ENCODE measurements at regions not wholly inside any gene's neighbourhood (a gene's known extent, or its start where the extent isn't known, plus 50 kb on each side); places are given as distances from the start of the nearest gene placed in this dataset.

DNA sequence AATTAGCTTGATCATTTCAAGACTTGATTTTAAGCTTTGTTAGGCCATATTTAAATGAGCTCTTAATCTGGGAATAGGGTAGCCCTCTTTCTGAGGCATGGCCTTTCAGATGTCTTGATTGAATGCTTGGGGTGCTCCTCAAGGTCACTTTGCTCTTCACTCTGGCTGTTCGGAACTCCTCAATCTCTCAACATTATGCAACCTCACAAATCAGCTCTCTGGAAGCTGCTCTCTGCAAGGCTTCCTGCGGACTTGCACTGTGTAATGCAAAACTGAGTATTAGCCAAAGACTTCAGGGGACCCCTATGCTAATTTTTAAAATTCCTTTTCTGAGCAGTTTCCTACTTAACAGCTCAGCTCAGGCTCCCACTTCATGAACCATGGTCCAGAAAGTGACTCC, 398.3 kb downstream of the PRDM5 start:
- no peak for DNase-seq

DNA sequence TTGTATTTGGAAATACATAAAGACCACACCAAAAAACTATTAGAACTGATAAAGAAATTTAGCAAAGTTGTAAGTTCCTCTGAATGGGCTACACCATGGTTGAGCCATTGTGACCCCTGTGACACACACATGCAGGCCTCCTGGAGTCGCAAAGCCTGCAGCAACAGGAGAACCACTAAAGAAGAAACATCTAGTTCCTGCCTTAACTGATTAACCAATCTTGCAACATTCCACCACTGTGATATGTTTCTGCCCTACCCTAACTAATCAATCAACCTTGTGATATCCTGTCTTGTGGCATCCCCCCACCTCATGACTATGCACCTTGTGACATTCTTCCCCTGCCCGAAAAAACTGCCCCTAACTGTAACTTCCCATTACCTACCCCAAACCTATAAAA, 401.8 kb downstream of the PRDM5 start:
- DNase-seq = no peak

- DNase-seq = no peak
Measured at GRCh38 chr4:120517966-120518365, 404.6 kb downstream of the PRDM5 start.

- no peak for DNase-seq
Measured at GRCh38 chr4:120509719-120510118, 412.8 kb downstream of the PRDM5 start.

- DNase-seq = no peak
Measured at GRCh38 chr4:120509222-120509621, 413.3 kb downstream of the PRDM5 start.

GRCh38 chr4:120508036-120508435, 414.5 kb downstream of the PRDM5 start:
- DNase-seq = no peak

DNA sequence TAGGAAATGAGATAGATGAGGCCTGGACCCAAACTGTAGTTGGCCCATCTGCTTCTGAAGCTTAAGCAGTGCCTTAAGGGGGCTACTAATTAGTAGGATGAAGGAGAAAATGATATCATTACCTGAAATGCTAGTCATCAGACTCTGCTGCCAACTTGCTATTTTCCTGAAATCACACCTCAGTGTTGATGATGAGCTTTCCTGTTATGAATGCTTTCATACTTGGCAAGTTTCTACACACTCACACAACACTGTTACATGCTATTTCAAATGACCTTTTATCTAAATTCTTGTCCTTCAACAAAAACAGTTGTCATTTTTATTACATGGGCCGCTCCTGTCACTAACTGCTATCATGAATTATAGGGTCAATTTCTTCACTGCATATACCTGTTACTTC, 416.0 kb downstream of the PRDM5 start:
- DNase-seq = no peak

- no peak for DNase-seq
Measured at GRCh38 chr4:120498678-120499077, 423.8 kb downstream of the PRDM5 start.

DNA sequence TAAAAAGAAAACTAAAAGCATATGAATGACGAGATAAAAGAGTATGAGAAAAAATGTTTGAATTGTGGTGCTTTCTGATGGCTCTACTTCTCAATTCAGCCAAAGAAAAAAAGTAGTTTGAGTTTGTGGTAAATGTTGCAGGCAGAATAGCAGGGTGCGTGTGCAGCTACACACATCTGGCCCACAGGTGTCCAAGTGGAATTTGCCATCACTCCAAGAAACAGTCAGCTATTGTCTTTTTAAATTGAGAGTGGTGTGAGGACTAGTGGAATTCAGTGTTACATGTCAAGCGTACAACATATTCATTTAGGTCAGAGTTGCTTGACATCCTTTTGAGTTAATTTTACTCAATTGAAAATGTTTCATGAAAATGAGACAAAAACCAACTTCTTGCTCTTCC, 424.8 kb upstream of the MAD2L1 start:
- DNase-seq = no peak

DNA sequence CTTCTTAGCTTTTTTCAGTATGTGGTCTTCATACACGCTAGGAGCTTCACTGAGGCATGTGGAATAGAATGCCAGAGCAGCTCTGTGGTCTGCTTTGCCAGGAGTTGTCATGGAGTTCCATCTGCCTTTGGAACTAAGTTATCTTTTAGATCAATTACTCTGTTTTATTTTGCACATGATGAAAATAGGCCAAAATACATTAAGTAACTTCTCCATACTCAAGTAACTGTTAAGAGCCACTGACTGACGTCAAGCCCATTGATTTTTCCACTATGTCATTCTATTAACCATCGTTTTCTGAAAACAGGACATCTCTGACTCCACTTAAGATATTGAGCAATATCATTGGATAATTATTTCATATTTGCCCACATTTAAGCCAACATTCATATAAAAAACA, 415.1 kb upstream of the MAD2L1 start:
- DNase-seq = no peak

- no peak for DNase-seq
Measured at GRCh38 chr4:120472447-120473131, 405.9 kb upstream of the MAD2L1 start.

GRCh38 chr4:120466429-120466828, 399.8 kb upstream of the MAD2L1 start:
- DNase-seq = no peak

DNA sequence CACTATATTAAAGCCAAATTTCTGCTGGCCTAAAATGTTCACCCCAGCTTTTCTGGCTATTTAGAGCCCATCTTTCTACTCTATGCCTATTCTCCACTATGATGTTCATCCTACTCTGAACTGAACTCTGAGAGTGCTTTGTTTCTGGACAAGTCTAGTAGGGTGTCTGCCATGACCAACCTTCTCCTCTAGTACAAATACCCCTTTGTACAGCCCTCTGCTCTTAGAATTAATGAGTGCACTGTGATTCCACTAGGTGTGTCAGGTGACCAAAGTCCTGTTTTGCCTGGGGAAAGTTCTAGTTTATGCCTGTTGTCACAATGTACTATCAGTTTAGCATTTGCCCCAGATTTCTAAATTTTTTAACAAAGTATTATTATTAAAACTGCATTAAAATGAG, 388.1 kb upstream of the MAD2L1 start:
- DNase-seq = no peak

DNA sequence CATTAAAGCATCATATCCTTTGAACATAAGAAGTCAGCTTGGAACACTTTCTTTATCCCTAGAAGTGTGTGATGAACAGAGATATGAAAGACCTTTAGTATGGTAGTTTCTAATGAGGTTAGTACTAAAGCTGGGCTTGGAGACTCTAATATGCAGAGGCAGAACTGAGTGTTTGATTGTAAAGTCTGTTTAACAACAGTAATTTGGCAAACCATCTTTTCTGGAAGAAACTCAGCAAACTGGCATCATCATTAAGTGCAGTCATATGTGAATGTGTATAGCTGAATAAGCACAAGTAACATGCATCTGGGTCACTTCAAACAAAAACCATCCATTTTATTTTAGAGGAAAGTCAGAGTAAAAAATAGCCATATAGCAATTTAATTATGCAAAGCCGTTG, 385.9 kb upstream of the MAD2L1 start:
- DNase-seq = no peak

DNA sequence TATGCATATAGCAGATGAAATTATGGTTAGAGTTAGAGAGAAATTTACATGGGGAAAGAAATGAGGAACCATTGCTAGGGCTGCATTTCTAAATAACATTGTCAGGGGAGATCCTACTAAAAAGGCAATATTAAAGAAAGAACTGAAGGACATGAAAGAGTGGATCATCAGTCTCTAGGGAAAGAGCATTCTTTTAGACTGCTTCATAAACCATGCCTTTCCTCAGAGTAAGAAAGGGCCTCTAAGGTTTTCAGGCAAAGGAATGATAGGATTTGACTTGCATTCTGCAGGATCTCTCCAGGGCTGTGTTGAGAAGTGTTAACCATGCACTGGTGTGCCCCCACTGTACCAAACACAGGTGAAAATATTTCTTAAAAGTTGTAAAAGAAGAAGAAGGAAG, 385.4 kb upstream of the MAD2L1 start:
- DNase-seq = no peak

DNA sequence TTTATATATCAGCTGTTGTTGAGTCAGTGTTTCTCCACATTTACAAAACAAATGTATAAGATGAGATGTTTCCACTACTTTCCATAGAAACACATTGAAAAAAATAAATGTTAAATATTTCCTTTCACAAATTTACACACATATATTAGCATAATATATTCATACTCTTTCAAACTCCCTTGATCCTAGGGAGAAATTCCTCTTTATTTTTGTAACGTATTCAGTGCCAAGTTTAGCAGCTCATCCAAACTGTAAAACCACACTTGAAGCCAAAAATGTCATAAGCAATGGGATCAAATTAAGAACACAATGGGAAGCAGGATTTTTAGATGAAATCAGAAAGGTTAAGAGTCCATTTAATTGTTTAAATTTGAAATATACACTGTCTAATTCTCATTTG, 381.1 kb upstream of the MAD2L1 start:
- no peak for DNase-seq

DNA sequence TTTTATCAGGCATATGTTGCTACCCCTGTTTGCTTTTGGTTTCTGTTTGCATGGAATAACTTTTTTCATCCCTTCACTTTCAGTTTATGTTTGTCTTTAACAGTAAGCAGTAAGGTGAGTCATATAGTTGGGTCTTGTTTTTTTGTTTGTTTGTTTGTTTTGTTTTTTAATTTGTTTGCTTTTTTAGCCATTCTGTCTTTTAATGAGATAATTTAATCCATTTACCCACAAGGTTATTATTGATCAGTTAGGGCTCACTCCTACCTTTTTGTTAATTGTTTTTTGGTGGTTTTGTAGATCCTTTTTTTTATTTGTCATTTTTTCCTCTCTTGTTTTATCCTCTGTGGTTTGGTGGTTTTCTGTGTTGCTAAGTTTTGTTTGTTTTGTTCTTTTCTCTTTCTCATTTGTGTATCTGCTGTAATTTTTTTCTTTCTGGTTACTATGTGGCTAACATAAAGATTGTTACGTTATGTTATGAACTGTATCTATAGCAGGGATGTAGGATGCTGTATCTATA, 379.5 kb upstream of the MAD2L1 start:
- DNase-seq = no peak

- DNase-seq = no peak
Measured at GRCh38 chr4:120445186-120445585, 378.5 kb upstream of the MAD2L1 start.

DNA sequence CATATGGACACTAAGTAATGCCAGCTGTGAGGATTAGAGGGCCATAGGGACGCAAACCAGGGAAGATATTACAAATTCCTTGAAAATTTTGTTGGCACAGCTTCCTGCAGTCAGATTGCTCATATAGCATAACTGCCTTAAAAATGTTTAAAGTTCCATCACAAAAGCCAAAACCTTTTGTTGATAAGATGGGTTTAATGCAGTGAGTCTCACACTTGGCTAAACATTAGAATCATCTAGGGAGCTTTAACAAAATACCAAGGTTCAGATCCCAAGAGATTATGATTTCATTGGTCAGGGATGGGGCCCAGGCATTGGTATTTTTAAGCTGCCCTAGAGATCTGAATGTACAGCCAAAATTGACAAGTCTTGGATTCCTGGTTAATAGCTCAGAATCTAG, 376.5 kb upstream of the MAD2L1 start:
- no peak for DNase-seq

- DNase-seq = no peak
Measured at GRCh38 chr4:120440730-120441129, 374.1 kb upstream of the MAD2L1 start.

- DNase-seq = no peak
Measured at GRCh38 chr4:120435179-120435578, 368.5 kb upstream of the MAD2L1 start.

GRCh38 chr4:120434756-120435155, 368.1 kb upstream of the MAD2L1 start:
- no peak for DNase-seq

- no peak for DNase-seq
Measured at GRCh38 chr4:120432301-120432860, 365.7 kb upstream of the MAD2L1 start.

- no peak for DNase-seq
Measured at GRCh38 chr4:120431180-120431579, 364.5 kb upstream of the MAD2L1 start.

- no peak for DNase-seq
Measured at GRCh38 chr4:120418146-120418545, 351.5 kb upstream of the MAD2L1 start.
